ENCODE measurements at regions not wholly inside any gene's neighbourhood (a gene's known extent, or its start where the extent isn't known, plus 50 kb on each side); places are given as distances from the start of the nearest gene placed in this dataset.

DNA sequence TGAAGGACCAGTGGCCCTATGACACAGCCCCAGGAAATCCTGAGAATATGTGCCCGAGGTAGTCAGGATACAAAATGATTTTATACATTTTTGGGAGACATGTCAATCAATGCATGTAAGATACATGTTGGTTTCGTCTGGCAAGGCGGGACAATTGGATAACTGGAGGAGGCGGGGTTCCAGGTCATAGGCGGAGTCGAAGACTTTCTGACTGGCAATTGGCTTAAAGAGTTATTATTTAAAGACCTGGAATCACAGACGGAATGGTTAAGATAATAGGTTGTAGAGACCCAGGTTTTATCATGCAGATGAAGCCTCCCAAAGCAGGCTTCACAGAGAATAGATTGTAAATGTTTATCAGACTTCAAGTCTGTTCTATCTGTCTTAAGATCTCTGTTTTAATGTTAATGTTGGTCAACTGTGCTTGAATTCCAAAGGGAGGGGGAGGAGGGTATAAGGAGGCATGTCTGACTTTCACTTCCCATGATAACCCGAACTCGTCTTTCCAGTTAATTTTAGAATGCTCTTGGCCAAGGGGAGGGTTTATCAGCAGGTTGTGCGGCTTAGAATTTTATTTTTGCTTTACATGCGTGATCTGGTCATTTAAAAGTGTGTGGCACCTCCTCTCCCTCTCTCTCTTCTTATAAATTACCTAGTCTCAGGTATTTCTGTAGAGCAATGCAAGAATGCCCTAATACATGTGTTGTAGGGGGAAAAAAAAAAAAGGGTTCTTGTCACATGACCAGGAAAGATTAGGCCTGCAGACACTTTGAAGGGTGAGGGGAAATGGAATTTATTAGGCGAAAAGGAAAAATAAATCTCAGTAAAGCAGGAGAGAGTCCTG, 230.7 kb downstream of the NFATC2 start:
- no peaks in the 10 kb centered on the region for H3K27me3 ChIP-seq (ENCODE audit: low read length)
- no peak overlapping the region for H2AFZ ChIP-seq (ENCODE audit: low read depth, low read length, severe bottlenecking)
- no peaks in the 10 kb centered on the region for H3K36me3 ChIP-seq (ENCODE audit: low read length)
- H4K20me1 ChIP-seq (ENCODE audit: low read depth, low read length), result no peaks in the 10 kb centered on the region
- no peak overlapping the region for H3K9ac ChIP-seq (ENCODE audit: low read length)
- no peaks in the 10 kb centered on the region for H3K9me3 ChIP-seq (ENCODE audit: insufficient read depth, low read length)
- H3K9me2 ChIP-seq (replicated peaks; ENCODE audit: insufficient read depth, low read length), result no peaks in the 10 kb centered on the region
- no peak overlapping the region for H3K4me2 ChIP-seq (ENCODE audit: low read depth, low read length, poor library complexity, severe bottlenecking)
- H3K79me2 ChIP-seq (ENCODE audit: insufficient read depth, low read length), result no peaks in the 10 kb centered on the region
- H3K4me3 ChIP-seq (ENCODE audit: insufficient read depth, low read length, poor library complexity, severe bottlenecking), result no peak overlapping the region
- no peaks in the 10 kb centered on the region for H3F3A ChIP-seq (ENCODE audit: insufficient read depth)
- no peak overlapping the region for H3K27ac ChIP-seq (ENCODE audit: low read depth, low read length)
- TF ChIP-seq, protein P1, sequence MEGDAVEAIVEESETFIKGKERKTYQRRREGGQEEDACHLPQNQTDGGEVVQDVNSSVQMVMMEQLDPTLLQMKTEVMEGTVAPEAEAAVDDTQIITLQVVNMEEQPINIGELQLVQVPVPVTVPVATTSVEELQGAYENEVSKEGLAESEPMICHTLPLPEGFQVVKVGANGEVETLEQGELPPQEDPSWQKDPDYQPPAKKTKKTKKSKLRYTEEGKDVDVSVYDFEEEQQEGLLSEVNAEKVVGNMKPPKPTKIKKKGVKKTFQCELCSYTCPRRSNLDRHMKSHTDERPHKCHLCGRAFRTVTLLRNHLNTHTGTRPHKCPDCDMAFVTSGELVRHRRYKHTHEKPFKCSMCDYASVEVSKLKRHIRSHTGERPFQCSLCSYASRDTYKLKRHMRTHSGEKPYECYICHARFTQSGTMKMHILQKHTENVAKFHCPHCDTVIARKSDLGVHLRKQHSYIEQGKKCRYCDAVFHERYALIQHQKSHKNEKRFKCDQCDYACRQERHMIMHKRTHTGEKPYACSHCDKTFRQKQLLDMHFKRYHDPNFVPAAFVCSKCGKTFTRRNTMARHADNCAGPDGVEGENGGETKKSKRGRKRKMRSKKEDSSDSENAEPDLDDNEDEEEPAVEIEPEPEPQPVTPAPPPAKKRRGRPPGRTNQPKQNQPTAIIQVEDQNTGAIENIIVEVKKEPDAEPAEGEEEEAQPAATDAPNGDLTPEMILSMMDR (IDR thresholded peaks at IDR 0.05; ENCODE audit: insufficient read depth, low read length, poor library complexity, severe bottlenecking), result no peak
- TF ChIP-seq EZH2phosphoT487 (conservative IDR thresholded peaks at IDR 0.05; ENCODE audit: low read length), result no peak

DNA sequence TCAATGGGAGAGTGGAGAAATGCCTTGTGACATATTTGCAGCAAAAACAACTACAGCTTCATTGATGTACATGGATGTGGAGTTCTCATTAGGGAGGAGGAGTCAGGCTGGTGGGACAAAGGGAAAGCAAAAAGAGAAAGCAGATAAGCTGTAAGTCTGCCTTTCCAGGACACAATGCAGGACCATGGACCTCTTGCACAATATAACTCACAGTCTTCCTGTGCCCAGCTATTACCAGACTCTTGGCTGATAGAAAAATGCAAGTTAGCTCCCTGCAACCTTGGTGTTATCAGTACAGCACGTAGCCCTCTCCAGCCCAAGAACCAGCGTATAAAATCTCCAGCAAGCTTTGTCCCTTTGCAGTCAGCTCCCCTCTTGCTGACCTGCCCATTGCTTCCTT, 232.3 kb downstream of the NFATC2 start:
- H3K27ac ChIP-seq (ENCODE audit: low read depth, low read length), result no peak overlapping the region
- no peaks in the 10 kb centered on the region for H3K79me2 ChIP-seq (ENCODE audit: insufficient read depth, low read length)
- no peak overlapping the region for H3K4me3 ChIP-seq (ENCODE audit: insufficient read depth, low read length, poor library complexity, severe bottlenecking)
- H3K4me2 ChIP-seq (ENCODE audit: low read depth, low read length, poor library complexity, severe bottlenecking), result no peak overlapping the region
- no peaks in the 10 kb centered on the region for H3K36me3 ChIP-seq (ENCODE audit: low read length)
- no peaks in the 10 kb centered on the region for H3F3A ChIP-seq (ENCODE audit: insufficient read depth)
- H3K9me3 ChIP-seq (ENCODE audit: insufficient read depth, low read length), result no peaks in the 10 kb centered on the region
- H2AFZ ChIP-seq (ENCODE audit: low read depth, low read length, severe bottlenecking), result no peak overlapping the region
- TF ChIP-seq EZH2phosphoT487 (conservative IDR thresholded peaks at IDR 0.05; ENCODE audit: low read length), result no peak
- TF ChIP-seq, protein P1 (IDR thresholded peaks at IDR 0.05; ENCODE audit: insufficient read depth, low read length, poor library complexity, severe bottlenecking), result no peak
- H3K27me3 ChIP-seq (ENCODE audit: low read length), result no peaks in the 10 kb centered on the region
- no peak overlapping the region for H3K9ac ChIP-seq (ENCODE audit: low read length)
- H3K9me2 ChIP-seq (replicated peaks; ENCODE audit: insufficient read depth, low read length), result no peaks in the 10 kb centered on the region
- no peaks in the 10 kb centered on the region for H4K20me1 ChIP-seq (ENCODE audit: low read depth, low read length)

DNA sequence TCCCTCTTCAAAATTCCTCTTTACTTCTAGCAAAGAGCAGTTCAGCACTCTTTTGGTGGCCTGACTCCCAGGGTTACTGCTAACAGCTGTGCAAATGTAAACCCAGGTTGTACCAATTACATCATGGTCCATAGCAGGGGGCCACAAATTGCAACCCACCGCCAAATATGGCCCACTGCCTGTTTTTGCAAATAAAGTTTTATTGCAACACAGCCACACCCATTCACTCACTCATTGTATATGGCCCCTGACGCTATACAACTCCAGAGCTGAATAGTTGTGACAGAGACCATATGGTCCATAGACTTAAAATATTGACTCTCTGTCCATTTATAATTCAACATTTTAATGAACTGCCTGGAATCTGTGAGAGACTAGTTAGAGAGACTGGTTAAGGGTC, 233.4 kb downstream of the NFATC2 start:
- no peak overlapping the region for H3K4me2 ChIP-seq (ENCODE audit: low read depth, low read length, poor library complexity, severe bottlenecking)
- no peaks in the 10 kb centered on the region for H3F3A ChIP-seq (ENCODE audit: insufficient read depth)
- no peak overlapping the region for H3K27ac ChIP-seq (ENCODE audit: low read depth, low read length)
- H3K36me3 ChIP-seq (ENCODE audit: low read length), result no peaks in the 10 kb centered on the region
- no peak overlapping the region for H3K9ac ChIP-seq (ENCODE audit: low read length)
- no peak overlapping the region for H3K4me3 ChIP-seq (ENCODE audit: insufficient read depth, low read length, poor library complexity, severe bottlenecking)
- H3K9me2 ChIP-seq (replicated peaks; ENCODE audit: insufficient read depth, low read length), result no peaks in the 10 kb centered on the region
- H3K79me2 ChIP-seq (ENCODE audit: insufficient read depth, low read length), result no peaks in the 10 kb centered on the region
- H3K27me3 ChIP-seq (ENCODE audit: low read length), result no peaks in the 10 kb centered on the region
- no peak overlapping the region for H2AFZ ChIP-seq (ENCODE audit: low read depth, low read length, severe bottlenecking)
- no peak for TF ChIP-seq EZH2phosphoT487 (conservative IDR thresholded peaks at IDR 0.05; ENCODE audit: low read length)
- TF ChIP-seq, protein P1 (IDR thresholded peaks at IDR 0.05; ENCODE audit: insufficient read depth, low read length, poor library complexity, severe bottlenecking), result no peak
- H3K9me3 ChIP-seq (ENCODE audit: insufficient read depth, low read length), result peaks cover 3% of the 10 kb centered on the region; the same call in 1 of the 2 replicates
- no peaks in the 10 kb centered on the region for H4K20me1 ChIP-seq (ENCODE audit: low read depth, low read length)

Data from SU-DHL-6 (cell line).